ENCODE measurements at regions not wholly inside any gene's neighbourhood (a gene's known extent, or its start where the extent isn't known, plus 50 kb on each side); places are given as distances from the start of the nearest gene placed in this dataset.

GRCh38 chr2:70019096-70019495 lies 57.7 kb upstream of the ASPRV1 start:
- intact Hi-C loops (cut with micrococcal nuclease), result no loop called here
- DNase-seq (no peak), ATAC-seq (no peak)
- Mint-ChIP-seq H3K4me1 (ENCODE audit: low read depth) (peaks cover 12% of the 10 kb centered on the region), H3K27ac (no peak overlapping the region), H3K27me3 (no peaks in the 10 kb centered on the region), H3K4me3 (no peak overlapping the region), H3K9me3 (no peaks in the 10 kb centered on the region), H3K36me3 (ENCODE audit: low read depth) (peaks cover 23% of the 10 kb centered on the region)
- ChIA-PET POLR2A (no interaction called here), CTCF (no interaction called here)
- TF ChIP-seq CTCF (IDR thresholded peaks at IDR 0.05), result no peak

GRCh38 chr2:70017962-70018361 lies 56.5 kb upstream of the ASPRV1 start:
- no peak for TF ChIP-seq CTCF (IDR thresholded peaks at IDR 0.05)
- ChIA-PET POLR2A (no interaction called here), CTCF (no interaction called here)
- intact Hi-C loops (cut with micrococcal nuclease), result no loop called here
- ATAC-seq (no peak), DNase-seq (no peak)
- no peaks in the 10 kb centered on the region for H3K27me3 Mint-ChIP-seq
- H3K4me1 Mint-ChIP-seq (ENCODE audit: low read depth), result peaks cover 13% of the 10 kb centered on the region
- no peak overlapping the region for H3K4me3 Mint-ChIP-seq
- peaks cover 23% of the 10 kb centered on the region for H3K36me3 Mint-ChIP-seq (ENCODE audit: low read depth)
- H3K9me3 Mint-ChIP-seq, result no peaks in the 10 kb centered on the region
- H3K27ac Mint-ChIP-seq, result no peak overlapping the region

- no peak for ATAC-seq
- DNase-seq, result no peak
- intact Hi-C loops (cut with micrococcal nuclease), result no loop called here
- Mint-ChIP-seq H3K36me3 (ENCODE audit: low read depth) (peaks cover 21% of the 10 kb centered on the region), H3K4me3 (no peak overlapping the region), H3K9me3 (no peaks in the 10 kb centered on the region), H3K4me1 (ENCODE audit: low read depth) (peaks cover 23% of the 10 kb centered on the region), H3K27ac (no peak overlapping the region), H3K27me3 (no peaks in the 10 kb centered on the region)
- POLR2A ChIA-PET, result no interaction called here
- CTCF ChIA-PET, result no interaction called here
- TF ChIP-seq CTCF (IDR thresholded peaks at IDR 0.05), result no peak
Observed at GRCh38 chr2:70014959-70015358, 53.5 kb upstream of the ASPRV1 start.

GRCh38 chr2:70012887-70013286 lies 51.5 kb upstream of the ASPRV1 start:
- no peak for DNase-seq
- intact Hi-C loops (cut with micrococcal nuclease), result no loop called here
- no peak overlapping the region for H3K4me3 Mint-ChIP-seq
- H3K27ac Mint-ChIP-seq, result no peak overlapping the region
- ATAC-seq, result no peak
- H3K27me3 Mint-ChIP-seq, result no peaks in the 10 kb centered on the region
- H3K36me3 Mint-ChIP-seq (ENCODE audit: low read depth), result peaks cover 21% of the 10 kb centered on the region
- no peaks in the 10 kb centered on the region for H3K9me3 Mint-ChIP-seq
- ChIA-PET CTCF (no interaction called here), POLR2A (interaction anchor here (1.3 kb wide), 1 partner anchor 35 kb away, joined by 3 read pairs; no protein-coding TSS in a partner anchor)
- TF ChIP-seq CTCF (IDR thresholded peaks at IDR 0.05), result no peak
- peaks cover 15% of the 10 kb centered on the region for H3K4me1 Mint-ChIP-seq (ENCODE audit: low read depth)

GRCh38 chr2:70011786-70012185 lies 50.4 kb upstream of the ASPRV1 start:
- intact Hi-C loops (cut with micrococcal nuclease), result no loop called here

More at GRCh38 chr2:70011786-70012185, 50.4 kb upstream of the ASPRV1 start:
- CTCF ChIA-PET, result no interaction called here
- no peak for TF ChIP-seq CTCF (IDR thresholded peaks at IDR 0.05)
- H3K9me3 Mint-ChIP-seq, result no peaks in the 10 kb centered on the region
- no peak overlapping the region for H3K4me3 Mint-ChIP-seq
- POLR2A ChIA-PET, result interaction anchor here (0.7 to 1.3 kb wide), 2 partner anchors 34 to 175 kb away, joined by 3 read pairs; no protein-coding TSS in a partner anchor
- DNase-seq (no peak), ATAC-seq (no peak)
- peaks cover 15% of the 10 kb centered on the region for H3K4me1 Mint-ChIP-seq (ENCODE audit: low read depth)
- peak overlapping the region; percentile 26 for H3K27ac Mint-ChIP-seq
- H3K36me3 Mint-ChIP-seq (ENCODE audit: low read depth), result peaks cover 17% of the 10 kb centered on the region
- H3K27me3 Mint-ChIP-seq, result no peaks in the 10 kb centered on the region
